Epithelial cell of proximal tubule (primary cell): ENCODE measurements at regions not wholly inside any gene's neighbourhood (a gene's known extent, or its start where the extent isn't known, plus 50 kb on each side); places are given as distances from the start of the nearest gene placed in this dataset.

Source experiments
- DNase-seq: peaks from one replicate; pipeline ENCODE4 v3.0.0-alpha.2; 2011; ENCODE audit warnings: low read depth
- H3K4me3 ChIP-seq: 2 replicates; pipeline ENCODE4 v1.5.1; 2011; ENCODE audit warnings: low read depth, mild to moderate bottlenecking, low read length
- CTCF ChIP-seq: conservative IDR thresholded peaks from 2 replicates; pipeline ENCODE4 v1.5.1; 2012; ENCODE audit warnings: low read depth, mild to moderate bottlenecking, low read length

DNA sequence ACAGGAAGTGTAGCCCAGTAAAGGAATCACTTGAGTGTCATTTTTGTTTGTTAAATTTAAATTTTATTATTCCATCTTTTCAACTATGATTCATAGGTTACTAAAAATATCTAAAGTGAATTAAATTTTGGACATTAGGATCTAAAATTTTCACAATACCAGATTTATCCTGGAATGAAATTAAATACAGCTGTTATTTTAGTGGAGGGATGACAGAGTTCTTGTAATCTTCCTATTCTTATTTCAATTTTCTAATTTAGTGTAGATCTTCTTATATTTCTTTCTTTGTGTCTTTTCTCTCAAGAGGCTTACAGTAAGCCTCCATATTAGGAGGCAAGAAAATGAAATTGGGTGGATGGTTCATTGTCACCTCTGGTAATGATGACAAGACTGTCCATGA lies 167.9 kb upstream of the TNC start:
- TF ChIP-seq CTCF = no peak
- no peak for DNase-seq
- no peak overlapping the region for H3K4me3 ChIP-seq

DNA sequence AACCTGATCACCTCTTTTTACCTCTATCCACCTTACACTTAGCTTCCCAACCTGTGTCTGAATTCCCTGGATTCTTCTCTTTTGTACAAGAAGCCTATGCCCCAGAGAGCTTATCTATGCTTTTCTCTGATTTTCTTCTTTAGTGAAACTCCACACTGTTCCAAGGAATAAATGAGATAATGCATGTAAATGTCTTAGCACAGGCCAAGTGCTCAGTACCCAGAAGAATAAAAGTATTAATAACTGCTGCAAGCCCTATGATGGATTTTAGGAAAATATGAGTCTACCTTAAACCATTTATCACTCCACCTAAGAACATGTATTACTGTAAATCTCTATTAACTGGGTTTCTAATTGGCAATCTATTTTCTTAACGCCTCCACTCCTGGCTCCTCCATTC lies 168.5 kb upstream of the TNC start:
- H3K4me3 ChIP-seq = no peak overlapping the region
- DNase-seq = no peak
- TF ChIP-seq CTCF = no peak

- DNase-seq = peak; percentile 19
- TF ChIP-seq CTCF = no peak
- no peak overlapping the region for H3K4me3 ChIP-seq
Measured at GRCh38 chr9:115289757-115290208, 171.8 kb upstream of the TNC start.

DNA sequence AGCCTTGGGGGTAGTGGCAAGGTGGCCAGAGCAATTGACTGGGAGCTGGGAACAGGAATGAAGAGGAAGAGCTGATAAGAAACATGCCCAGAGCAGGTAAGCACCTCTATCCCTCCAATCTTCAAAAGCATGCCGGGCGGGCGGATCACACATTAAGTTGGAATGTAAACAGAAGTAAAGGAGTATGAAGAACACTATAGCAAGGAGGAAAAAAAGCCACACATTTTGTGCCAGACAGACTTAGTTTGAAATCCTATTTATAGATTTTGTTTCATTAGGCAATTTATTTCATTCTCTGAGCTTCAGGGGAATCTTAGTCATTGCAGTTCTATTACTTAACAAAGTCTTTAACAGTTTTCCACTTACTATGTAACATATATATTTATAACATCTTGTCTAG lies 173.9 kb upstream of the TNC start:
- DNase-seq = no peak
- H3K4me3 ChIP-seq = no peak overlapping the region
- no peak for TF ChIP-seq CTCF

DNA sequence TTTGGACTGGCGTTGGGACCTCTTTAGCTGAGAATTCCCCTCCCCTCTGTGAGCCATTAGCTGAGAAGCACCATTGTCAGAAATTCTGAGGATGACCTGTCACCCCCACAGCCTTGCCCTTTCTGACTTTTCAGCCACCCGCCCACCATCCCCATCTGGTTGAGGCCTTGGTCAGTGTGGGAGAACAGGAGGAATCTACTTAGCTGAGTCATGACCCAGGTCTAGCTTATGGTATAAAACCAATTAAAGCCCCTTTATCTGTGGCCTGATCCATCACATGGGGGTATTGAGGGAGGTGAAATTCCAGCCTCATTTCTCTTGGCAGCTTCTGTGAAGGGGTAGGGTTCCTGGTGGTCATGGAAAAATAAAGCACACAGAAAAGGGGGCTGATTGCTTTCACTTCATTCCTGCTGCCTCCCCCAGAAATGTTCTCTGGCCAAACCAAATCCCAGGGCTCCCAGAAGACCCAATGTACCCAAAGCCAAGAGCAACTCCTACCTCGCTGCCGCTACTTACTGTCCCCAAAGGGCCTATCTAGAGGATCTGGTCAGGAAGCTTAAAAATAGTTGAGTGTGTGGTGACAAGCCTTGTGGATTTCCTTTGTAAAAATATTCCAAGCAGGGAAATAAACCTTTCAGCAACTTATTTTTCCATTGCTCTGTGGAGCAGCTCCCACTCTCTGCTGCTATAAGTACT lies 174.8 kb upstream of the TNC start:
- DNase-seq = no peak
- H3K4me3 ChIP-seq = no peak overlapping the region
- TF ChIP-seq CTCF = no peak

- no peak for TF ChIP-seq CTCF
- no peak overlapping the region for H3K4me3 ChIP-seq
- no peak for DNase-seq
Measured at GRCh38 chr9:115295734-115296133, 177.8 kb upstream of the TNC start.
